ENCODE measurements at regions not wholly inside any gene's neighbourhood (a gene's known extent, or its start where the extent isn't known, plus 50 kb on each side); places are given as distances from the start of the nearest gene placed in this dataset.
"Not testable (repeated sequence)": the region's sequence is repeated elsewhere in the genome, so short reads cannot be mapped to it uniquely, and the experiment has no call there.

DNA sequence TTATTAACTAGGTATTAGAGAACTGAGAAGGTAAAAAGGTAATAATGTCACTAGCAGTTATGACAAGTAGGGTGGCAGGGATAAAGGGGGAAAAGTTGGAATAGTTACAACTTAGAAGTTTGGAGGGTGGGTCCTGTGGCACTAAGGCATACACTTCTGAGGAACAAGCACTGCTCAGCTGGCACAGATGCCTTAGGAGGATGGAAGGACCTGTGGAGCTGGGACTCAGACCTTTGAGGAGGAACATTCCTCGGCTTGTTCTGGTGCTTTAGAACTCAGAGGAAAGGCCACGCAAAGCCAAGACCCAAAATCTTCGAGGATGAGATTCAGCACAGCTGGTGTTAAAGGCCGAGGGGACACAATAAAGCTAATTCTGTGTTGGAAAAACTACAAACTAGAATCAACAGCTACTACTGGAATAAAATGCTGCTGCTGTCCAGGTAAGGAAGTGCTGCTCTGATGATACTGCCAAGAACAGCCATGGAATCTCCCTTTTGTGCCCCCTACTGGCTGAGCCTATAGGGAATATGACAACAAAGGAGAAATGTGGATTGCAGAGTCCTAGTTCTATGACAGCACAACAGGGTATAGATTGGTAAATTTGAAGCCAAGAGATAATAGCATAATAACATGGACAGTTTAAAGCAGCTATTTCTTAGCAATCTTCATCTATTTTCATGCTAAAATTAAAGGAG, 126.7 kb downstream of the SLC25A46 start:
- no peak for DNase-seq (ENCODE audit: insufficient read length, low spot score)
- no peak for FAIRE-seq
- peak; percentile 49 for TF ChIP-seq CTCF (IDR thresholded peaks at IDR 0.05; ENCODE audit: insufficient read depth, missing control alignments)

- DNase-seq (ENCODE audit: insufficient read length, low spot score) (no peak), FAIRE-seq (peak; percentile 6)
Measured at GRCh38 chr5:110869927-110870326, 131.1 kb downstream of the SLC25A46 start.

GRCh38 chr5:110872200-110872599, 133.4 kb downstream of the SLC25A46 start:
- DNase-seq (ENCODE audit: insufficient read length, low spot score), result no peak
- TF ChIP-seq CTCF (IDR thresholded peaks at IDR 0.05; ENCODE audit: insufficient read depth, missing control alignments), result no peak
- FAIRE-seq, result no peak

More at GRCh38 chr5:110869927-110870326, 131.1 kb downstream of the SLC25A46 start:
- no peak for TF ChIP-seq CTCF (IDR thresholded peaks at IDR 0.05; ENCODE audit: insufficient read depth, missing control alignments)

GRCh38 chr5:110872963-110873362, 134.2 kb downstream of the SLC25A46 start:
- DNase-seq (ENCODE audit: insufficient read length, low spot score) (no peak), FAIRE-seq (no peak)
- TF ChIP-seq CTCF (IDR thresholded peaks at IDR 0.05; ENCODE audit: insufficient read depth, missing control alignments), result no peak

DNA sequence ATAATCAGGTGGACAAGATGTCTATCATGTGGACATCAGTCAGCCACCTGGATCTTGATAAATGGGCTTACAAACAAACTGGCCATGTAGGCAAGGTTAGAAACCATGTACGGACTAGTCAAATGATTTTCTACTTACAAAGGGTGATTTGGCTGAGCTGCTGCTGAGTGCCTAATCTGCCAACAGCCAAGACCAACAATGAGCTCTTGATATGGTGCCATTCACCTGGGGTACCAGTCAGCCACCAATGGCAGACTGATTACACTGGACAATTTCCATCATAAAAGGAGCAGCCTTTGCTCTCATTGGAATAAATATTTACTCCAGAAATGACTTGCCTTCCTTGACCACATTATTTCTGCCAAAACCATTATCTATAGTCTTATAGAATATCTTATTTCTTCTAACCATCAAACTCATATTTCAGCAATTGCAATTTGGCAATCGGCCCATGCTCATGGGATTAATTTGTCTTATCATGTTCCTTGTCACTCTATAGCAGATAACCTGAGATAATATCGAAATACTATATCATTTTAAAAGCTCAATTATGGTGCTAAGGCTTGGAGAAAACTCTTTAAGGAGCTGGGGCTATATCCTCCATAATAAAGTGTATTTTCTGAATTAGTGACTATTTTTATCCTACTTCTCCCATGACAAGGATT, 135.1 kb downstream of the SLC25A46 start:
- TF ChIP-seq CTCF (IDR thresholded peaks at IDR 0.05; ENCODE audit: insufficient read depth, missing control alignments), result no peak
- DNase-seq (ENCODE audit: insufficient read length, low spot score) (no peak), FAIRE-seq (no peak)

DNA sequence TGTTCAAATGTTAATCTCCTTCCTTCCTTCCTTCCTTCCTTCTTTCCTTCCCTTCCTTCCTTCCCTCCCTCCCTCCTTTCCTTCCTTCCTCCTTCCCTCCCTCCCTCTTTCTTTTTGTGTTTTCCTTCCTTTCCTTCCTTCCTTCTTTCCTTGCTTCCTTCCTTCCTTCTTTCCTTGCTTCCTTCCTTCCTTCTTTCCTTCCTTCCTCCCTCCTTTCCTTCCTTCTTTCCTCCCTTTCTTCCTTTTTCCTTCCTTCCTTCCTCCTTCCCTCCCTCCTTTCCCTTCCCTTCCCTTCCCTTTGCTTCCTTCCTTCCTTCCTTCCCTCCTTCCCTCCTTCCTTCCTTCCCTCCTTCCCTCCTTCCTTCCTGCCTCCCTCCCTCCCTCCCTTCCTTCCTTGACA, 136.3 kb downstream of the SLC25A46 start:
- not testable (repeated sequence) for DNase-seq (ENCODE audit: insufficient read length, low spot score); FAIRE-seq

GRCh38 chr5:110878115-110878514, 139.3 kb downstream of the SLC25A46 start:
- TF ChIP-seq CTCF (IDR thresholded peaks at IDR 0.05; ENCODE audit: insufficient read depth, missing control alignments), result no peak
- FAIRE-seq, result no peak

More at GRCh38 chr5:110878115-110878514, 139.3 kb downstream of the SLC25A46 start:
- DNase-seq (ENCODE audit: insufficient read length, low spot score), result no peak
